ENCODE measurements at regions not wholly inside any gene's neighbourhood (a gene's known extent, or its start where the extent isn't known, plus 50 kb on each side); places are given as distances from the start of the nearest gene placed in this dataset.

DNA sequence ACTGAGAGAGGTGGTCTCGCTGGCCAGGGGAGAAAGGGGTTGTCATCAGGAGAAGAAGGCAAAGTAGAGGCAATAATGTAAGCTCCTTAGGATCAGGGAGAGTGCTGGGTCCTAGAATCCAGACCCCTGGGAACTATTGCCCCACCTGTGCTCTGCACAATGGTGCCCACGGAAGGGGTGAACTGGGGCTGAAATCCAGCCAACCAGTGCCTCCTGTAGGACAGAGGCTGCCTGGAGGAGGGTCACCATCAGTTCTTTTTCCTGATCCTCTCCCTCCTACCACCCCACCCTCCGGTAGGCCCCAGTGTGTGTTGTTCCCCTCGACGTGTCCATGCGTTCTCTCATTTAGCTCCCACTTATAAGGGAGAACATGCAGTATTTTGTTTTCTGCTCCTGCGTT is 52.9 kb upstream of the ATP2B4 start:
- Histone ChIP-seq H3K27me3 (ENCODE audit: control insufficient read depth in 2 of 2, insufficient read depth in 2 of 2, low read length in 2 of 2) (peaks cover 0 to 4% of the 10 kb centered on the region in 2 experiments), H3K9me3 (replicated peaks; ENCODE audit: control insufficient read depth, insufficient read depth, low read length) (no peaks in the 10 kb centered on the region), H3K4me1 (ENCODE audit: control insufficient read depth, extremely low read depth, insufficient read depth, low read length) (no peaks in the 10 kb centered on the region), H4K20me1 (replicated peaks; ENCODE audit: control insufficient read depth, extremely low read depth, insufficient read depth, low read length) (no peaks in the 10 kb centered on the region), H3K9ac (replicated peaks; ENCODE audit: extremely low read depth, insufficient read depth, low read length) (no peak overlapping the region), H3K4me2 (ENCODE audit: insufficient read depth, low read length) (no peak overlapping the region), H3K27ac (ENCODE audit: insufficient read depth, low read depth, low read length) (no peak overlapping the region), H3K9me1 (replicated peaks; ENCODE audit: control insufficient read depth, extremely low read depth, insufficient read depth, low read length) (no peaks in the 10 kb centered on the region), H3K4me3 (replicated peaks in 1 of 3; ENCODE audit: insufficient read depth in 1 of 3, low read depth in 1 of 3, low read length in 3 of 3) (no peak overlapping the region), H3K36me3 (ENCODE audit: control insufficient read depth in 2 of 2, extremely low read depth in 1 of 2, insufficient read depth in 2 of 2, low read length in 2 of 2) (no peaks in the 10 kb centered on the region), H2AFZ (ENCODE audit: low read depth, low read length) (no peak overlapping the region), H3K79me2 (ENCODE audit: control insufficient read depth, insufficient read depth, low read length) (no peaks in the 10 kb centered on the region)
- TF ChIP-seq POLR2A (IDR thresholded peaks at IDR 0.05; ENCODE audit: low read depth, low read length) (no peak), FOS (IDR thresholded peaks at IDR 0.05; ENCODE audit: borderline replicate concordance, insufficient read depth, low read length) (no peak), JUN (IDR thresholded peaks at IDR 0.05; ENCODE audit: borderline replicate concordance, insufficient read depth, insufficient read length, low read depth) (no peak), POLR2AphosphoS5 (IDR thresholded peaks at IDR 0.05; ENCODE audit: insufficient read depth, low read depth, low read length) (no peak), EZH2 (IDR thresholded peaks at IDR 0.05; ENCODE audit: borderline replicate concordance, low read depth, low read length, severe bottlenecking) (no peak), MYC (IDR thresholded peaks at IDR 0.05; ENCODE audit: low read depth, low read length) (no peak)
- TF ChIP-seq, protein P1, sequence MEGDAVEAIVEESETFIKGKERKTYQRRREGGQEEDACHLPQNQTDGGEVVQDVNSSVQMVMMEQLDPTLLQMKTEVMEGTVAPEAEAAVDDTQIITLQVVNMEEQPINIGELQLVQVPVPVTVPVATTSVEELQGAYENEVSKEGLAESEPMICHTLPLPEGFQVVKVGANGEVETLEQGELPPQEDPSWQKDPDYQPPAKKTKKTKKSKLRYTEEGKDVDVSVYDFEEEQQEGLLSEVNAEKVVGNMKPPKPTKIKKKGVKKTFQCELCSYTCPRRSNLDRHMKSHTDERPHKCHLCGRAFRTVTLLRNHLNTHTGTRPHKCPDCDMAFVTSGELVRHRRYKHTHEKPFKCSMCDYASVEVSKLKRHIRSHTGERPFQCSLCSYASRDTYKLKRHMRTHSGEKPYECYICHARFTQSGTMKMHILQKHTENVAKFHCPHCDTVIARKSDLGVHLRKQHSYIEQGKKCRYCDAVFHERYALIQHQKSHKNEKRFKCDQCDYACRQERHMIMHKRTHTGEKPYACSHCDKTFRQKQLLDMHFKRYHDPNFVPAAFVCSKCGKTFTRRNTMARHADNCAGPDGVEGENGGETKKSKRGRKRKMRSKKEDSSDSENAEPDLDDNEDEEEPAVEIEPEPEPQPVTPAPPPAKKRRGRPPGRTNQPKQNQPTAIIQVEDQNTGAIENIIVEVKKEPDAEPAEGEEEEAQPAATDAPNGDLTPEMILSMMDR (IDR thresholded peaks at IDR 0.05; ENCODE audit: extremely low read depth in 1 of 2, insufficient read depth in 1 of 2, low read depth in 1 of 2, low read length in 2 of 2), result no peak
- TF ChIP-seq, protein P2, sequence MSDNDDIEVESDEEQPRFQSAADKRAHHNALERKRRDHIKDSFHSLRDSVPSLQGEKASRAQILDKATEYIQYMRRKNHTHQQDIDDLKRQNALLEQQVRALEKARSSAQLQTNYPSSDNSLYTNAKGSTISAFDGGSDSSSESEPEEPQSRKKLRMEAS (IDR thresholded peaks at IDR 0.05; ENCODE audit: insufficient read depth, insufficient read length), result no peak
- BruUV-seq (replicated peaks), result no TSS peak
- CTCF ChIA-PET, result interaction anchor here (1.1 kb wide), 1 partner anchor 18 kb away, joined by 3 read pairs; no protein-coding TSS in a partner anchor
- POLR2A ChIA-PET, result no interaction called here
- FAIRE-seq (no peak), DNase-seq (ENCODE audit: low read depth, low spot score) (no peak)
- dilution Hi-C loops (cut with MboI; ENCODE audit: extremely low pct_ligation_motif_present, low sequenced_read_pairs), result no loop called here
- intact Hi-C loops (cut with micrococcal nuclease), result no loop called here
